ENCODE measurements at regions not wholly inside any gene's neighbourhood (a gene's known extent, or its start where the extent isn't known, plus 50 kb on each side); places are given as distances from the start of the nearest gene placed in this dataset.

- TF ChIP-seq FOXA1 (IDR thresholded peaks at IDR 0.05) (no peak), GABPA (IDR thresholded peaks at IDR 0.05 in 1 of 2, conservative IDR thresholded peaks at IDR 0.05 in 1 of 2) (no peak), JUND (IDR thresholded peaks at IDR 0.05) (no peak), NR2F2 (IDR thresholded peaks at IDR 0.05) (no peak), MAX (IDR thresholded peaks at IDR 0.05) (no peak), ATF3 (IDR thresholded peaks at IDR 0.05) (no peak), ZBTB33 (IDR thresholded peaks at IDR 0.05) (no peak), FOXA2 (IDR thresholded peaks at IDR 0.05) (no peak), RXRA (IDR thresholded peaks at IDR 0.05) (no peak), TAF1 (conservative IDR thresholded peaks at IDR 0.05) (no peak), CTCF (IDR thresholded peaks at IDR 0.05; ENCODE audit: low read depth, low read length, missing input control) (no peak)
- H3K9me3 ChIP-seq (ENCODE audit: control insufficient read depth in 4 of 4, low read length in 3 of 4), result no peaks in the 10 kb centered on the region
- 68% methylated on average over 3 of the region's 3 CpGs for WGBS
- H3K4me1 ChIP-seq (ENCODE audit: control insufficient read depth in 4 of 4, insufficient read depth in 4 of 4, low read length in 3 of 4), result no peaks in the 10 kb centered on the region
- no peaks in the 10 kb centered on the region for H3K36me3 ChIP-seq (ENCODE audit: control insufficient read depth in 4 of 4, insufficient read depth in 3 of 4, low read depth in 1 of 4, low read length in 3 of 4)
- H3K9ac ChIP-seq (ENCODE audit: low read depth in 1 of 2, low read length in 2 of 2), result no peak overlapping the region
- no peak overlapping the region for H3K27ac ChIP-seq (ENCODE audit: low read depth in 1 of 2, low read length in 2 of 2)
- no peak overlapping the region for H3K4me3 ChIP-seq (ENCODE audit: low read depth in 1 of 3, low read length in 3 of 3)
- DNase-seq (ENCODE audit: low spot score), result no peak
- H3K27me3 ChIP-seq (ENCODE audit: control insufficient read depth in 4 of 4, insufficient read depth in 4 of 4, low read length in 3 of 4), result no peaks in the 10 kb centered on the region
Measured at GRCh38 chr5:60350794-60351193, 349.2 kb downstream of the DEPDC1B start.

- Histone ChIP-seq H3K9me3 (ENCODE audit: control insufficient read depth in 4 of 4, low read length in 3 of 4) (no peaks in the 10 kb centered on the region), H3K4me1 (ENCODE audit: control insufficient read depth in 4 of 4, insufficient read depth in 4 of 4, low read length in 3 of 4) (no peaks in the 10 kb centered on the region), H3K36me3 (ENCODE audit: control insufficient read depth in 4 of 4, insufficient read depth in 3 of 4, low read depth in 1 of 4, low read length in 3 of 4) (no peaks in the 10 kb centered on the region), H3K4me3 (ENCODE audit: low read depth in 1 of 3, low read length in 3 of 3) (no peak overlapping the region), H3K9ac (ENCODE audit: low read depth in 1 of 2, low read length in 2 of 2) (no peak overlapping the region), H3K27ac (ENCODE audit: low read depth in 1 of 2, low read length in 2 of 2) (no peak overlapping the region), H3K27me3 (ENCODE audit: control insufficient read depth in 4 of 4, insufficient read depth in 4 of 4, low read length in 3 of 4) (no peaks in the 10 kb centered on the region)
- DNase-seq (ENCODE audit: low spot score), result no peak
- TF ChIP-seq HNF4G (IDR thresholded peaks at IDR 0.05) (no peak), ZBTB33 (IDR thresholded peaks at IDR 0.05) (no peak), CTCF (IDR thresholded peaks at IDR 0.05; ENCODE audit: low read depth, low read length, missing input control) (no peak), FOXA1 (IDR thresholded peaks at IDR 0.05) (no peak), FOXA2 (IDR thresholded peaks at IDR 0.05) (no peak), MAX (IDR thresholded peaks at IDR 0.05) (no peak), REST (IDR thresholded peaks at IDR 0.05) (no peak), YY1 (IDR thresholded peaks at IDR 0.05) (no peak), SP1 (IDR thresholded peaks at IDR 0.05) (no peak), TAF1 (conservative IDR thresholded peaks at IDR 0.05) (no peak), JUND (IDR thresholded peaks at IDR 0.05) (no peak), EGR1 (IDR thresholded peaks at IDR 0.05; ENCODE audit: low read depth in 2 of 2) (no peak), RXRA (IDR thresholded peaks at IDR 0.05) (no peak), NR2F2 (IDR thresholded peaks at IDR 0.05) (no peak), GABPA (IDR thresholded peaks at IDR 0.05 in 1 of 2, conservative IDR thresholded peaks at IDR 0.05 in 1 of 2) (no peak), ATF3 (IDR thresholded peaks at IDR 0.05) (no peak), RAD21 (IDR thresholded peaks at IDR 0.05) (no peak), HNF4A (conservative IDR thresholded peaks at IDR 0.05) (no peak)
- WGBS, result 82% methylated on average over 2 of the region's 2 CpGs
Measured at GRCh38 chr5:60349891-60350415, 350.0 kb downstream of the DEPDC1B start.

Measured in liver (tissue), 8 donors.